Mesothelial cell of epicardium (in vitro differentiated cells): ENCODE measurements at regions not wholly inside any gene's neighbourhood (a gene's known extent, or its start where the extent isn't known, plus 50 kb on each side); places are given as distances from the start of the nearest gene placed in this dataset.

Experiments
- DNase-seq, 2 experiments: peaks; one replicate each; pipeline ENCODE4 v3.0.0; 2021; ENCODE audit warnings: low spot score in 2 of 2; ENCODE audit not compliant: unreplicated experiment in 2 of 2
- H3K27ac Mint-ChIP-seq: 2 replicates; pipeline ENCODE4 v1.8.0; 2021; ENCODE audit warnings: mixed read lengths
- H3K27me3 Mint-ChIP-seq: 2 replicates; pipeline ENCODE4 v1.8.0; 2021; ENCODE audit warnings: low read depth, mixed read lengths
- H3K36me3 Mint-ChIP-seq: 2 replicates; pipeline ENCODE4 v1.8.0; 2021; ENCODE audit warnings: mixed read lengths
- H3K4me1 Mint-ChIP-seq: 2 replicates; pipeline ENCODE4 v1.8.0; 2021; ENCODE audit warnings: mixed read lengths
- H3K4me3 Mint-ChIP-seq: 2 replicates; pipeline ENCODE4 v1.8.0; 2021; ENCODE audit warnings: mild to moderate bottlenecking, moderate library complexity, mixed read lengths
- H3K9me3 Mint-ChIP-seq: 2 replicates; pipeline ENCODE4 v1.8.0; 2021; ENCODE audit warnings: mixed read lengths
- CTCF ChIP-seq: fragments of 200-600 bp; sonication (generic); IDR thresholded peaks from one replicate; pipeline ENCODE4 v1.5.0; 2021; ENCODE audit warnings: antibody characterized with exemption; ENCODE audit not compliant: unreplicated experiment

DNA sequence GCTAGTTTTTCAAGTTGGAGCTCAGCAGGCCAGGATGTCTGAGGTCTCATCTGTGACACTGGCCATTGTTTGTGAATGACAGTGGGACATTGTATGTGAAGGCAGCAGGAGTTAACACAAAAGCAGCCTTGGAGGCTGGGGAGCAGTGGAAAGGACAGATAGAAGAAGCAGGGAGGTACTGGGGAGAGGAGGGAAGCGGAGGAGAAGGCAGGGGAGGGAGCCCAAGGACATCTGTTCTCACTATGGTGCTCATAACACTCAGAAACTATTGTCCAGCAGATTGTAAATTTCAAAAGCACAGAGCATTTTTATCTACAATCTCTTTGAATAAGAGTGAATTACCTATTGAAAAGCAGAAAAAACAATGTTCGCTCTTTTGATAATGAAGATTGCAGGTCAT, 253.6 kb upstream of the DIPK2B start:
- Mint-ChIP-seq H3K27ac (no peak overlapping the region), H3K4me3 (no peak overlapping the region), H3K36me3 (no peaks in the 10 kb centered on the region), H3K9me3 (peaks cover 55% of the 10 kb centered on the region), H3K27me3 (no peaks in the 10 kb centered on the region), H3K4me1 (peaks cover 15% of the 10 kb centered on the region)
- TF ChIP-seq CTCF = no peak
- no peak for DNase-seq

GRCh38 chrX:45449982-45450381, 249.3 kb upstream of the DIPK2B start:
- no peak for TF ChIP-seq CTCF
- Mint-ChIP-seq H3K27ac (peak overlapping the region; percentile 39), H3K27me3 (no peaks in the 10 kb centered on the region), H3K4me1 (peaks cover 22% of the 10 kb centered on the region), H3K9me3 (peaks cover 32% of the 10 kb centered on the region), H3K36me3 (no peaks in the 10 kb centered on the region), H3K4me3 (no peak overlapping the region)
- no peak for DNase-seq

- TF ChIP-seq CTCF = no peak
- H3K4me3 Mint-ChIP-seq = no peak overlapping the region
- peaks cover 22% of the 10 kb centered on the region for H3K4me1 Mint-ChIP-seq
- peaks cover 32% of the 10 kb centered on the region for H3K9me3 Mint-ChIP-seq
- DNase-seq = no peak
- H3K27ac Mint-ChIP-seq = no peak overlapping the region
- H3K27me3 Mint-ChIP-seq = no peaks in the 10 kb centered on the region
- no peaks in the 10 kb centered on the region for H3K36me3 Mint-ChIP-seq
Measured at GRCh38 chrX:45447995-45448394, 247.3 kb upstream of the DIPK2B start.

GRCh38 chrX:45447331-45447730, 246.7 kb upstream of the DIPK2B start:
- TF ChIP-seq CTCF = no peak
- Mint-ChIP-seq H3K27ac (no peak overlapping the region), H3K4me1 (peaks cover 22% of the 10 kb centered on the region), H3K36me3 (no peaks in the 10 kb centered on the region), H3K27me3 (no peaks in the 10 kb centered on the region), H3K9me3 (peaks cover 38% of the 10 kb centered on the region), H3K4me3 (no peak overlapping the region)
- DNase-seq = no peak

GRCh38 chrX:45445745-45446412, 245.2 kb upstream of the DIPK2B start:
- Mint-ChIP-seq H3K4me3 (no peak overlapping the region), H3K4me1 (peaks cover 17% of the 10 kb centered on the region), H3K27me3 (no peaks in the 10 kb centered on the region), H3K27ac (no peak overlapping the region), H3K36me3 (no peaks in the 10 kb centered on the region), H3K9me3 (peaks cover 38% of the 10 kb centered on the region)
- no peak for TF ChIP-seq CTCF
- DNase-seq = no peak

DNA sequence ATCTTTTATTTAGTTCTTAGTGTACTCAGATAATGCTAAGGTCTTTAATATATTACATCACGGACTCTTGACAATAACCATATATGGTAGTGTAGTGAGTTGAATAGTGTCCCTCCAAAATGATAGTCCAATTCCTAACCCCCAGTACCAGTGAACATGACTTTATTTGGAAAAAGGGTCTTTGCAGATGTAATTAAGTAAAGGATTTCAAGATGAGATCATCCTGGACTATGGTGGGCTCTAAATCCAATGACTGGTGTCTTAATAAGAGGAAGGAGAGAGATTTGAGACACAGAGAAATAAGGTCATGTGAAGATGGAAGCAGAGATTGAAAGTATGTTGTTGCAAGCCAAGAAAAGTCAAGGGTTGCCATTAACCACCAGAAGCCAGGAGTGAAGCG, 236.5 kb upstream of the DIPK2B start:
- peaks cover 32% of the 10 kb centered on the region for H3K9me3 Mint-ChIP-seq
- no peaks in the 10 kb centered on the region for H3K27me3 Mint-ChIP-seq
- peaks cover 3% of the 10 kb centered on the region for H3K4me1 Mint-ChIP-seq
- TF ChIP-seq CTCF = no peak
- H3K36me3 Mint-ChIP-seq = no peaks in the 10 kb centered on the region
- no peak overlapping the region for H3K4me3 Mint-ChIP-seq
- H3K27ac Mint-ChIP-seq = no peak overlapping the region
- no peak for DNase-seq
